ENCODE measurements at regions not wholly inside any gene's neighbourhood (a gene's known extent, or its start where the extent isn't known, plus 50 kb on each side); places are given as distances from the start of the nearest gene placed in this dataset.
"Not testable (repeated sequence)": the region's sequence is repeated elsewhere in the genome, so short reads cannot be mapped to it uniquely, and the experiment has no call there.

GRCh38 chr6:80485494-80485893 lies 379.0 kb downstream of the BCKDHB start:
- DNase-seq (ENCODE audit: low read depth in 3 of 3, low spot score in 2 of 3) = not testable (repeated sequence)

- DNase-seq (ENCODE audit: low read depth in 3 of 3, low spot score in 2 of 3) = no peak
Measured at GRCh38 chr6:80482056-80482455, 375.6 kb downstream of the BCKDHB start.

- DNase-seq (ENCODE audit: low read depth in 3 of 3, low spot score in 2 of 3) = no peak
Measured at GRCh38 chr6:80480421-80481157, 374.1 kb downstream of the BCKDHB start.

GRCh38 chr6:80478030-80478429 lies 371.6 kb downstream of the BCKDHB start:
- no peak for DNase-seq (ENCODE audit: low read depth in 3 of 3, low spot score in 2 of 3)

- no peak for DNase-seq (ENCODE audit: low read depth in 3 of 3, low spot score in 2 of 3)
Measured at GRCh38 chr6:80477591-80477990, 371.1 kb downstream of the BCKDHB start.

- DNase-seq (ENCODE audit: low read depth in 3 of 3, low spot score in 2 of 3) = no peak
Measured at GRCh38 chr6:80472271-80472670, 365.8 kb downstream of the BCKDHB start.

- DNase-seq (ENCODE audit: low read depth in 3 of 3, low spot score in 2 of 3) = no peak
Measured at GRCh38 chr6:80469977-80470376, 363.5 kb downstream of the BCKDHB start.

- no peak for DNase-seq (ENCODE audit: low read depth in 3 of 3, low spot score in 2 of 3)
Measured at GRCh38 chr6:80468398-80468797, 361.9 kb downstream of the BCKDHB start.

- no peak for DNase-seq (ENCODE audit: low read depth in 3 of 3, low spot score in 2 of 3)
Measured at GRCh38 chr6:80467408-80467807, 360.9 kb downstream of the BCKDHB start.

- no peak for DNase-seq (ENCODE audit: low read depth in 3 of 3, low spot score in 2 of 3)
Measured at GRCh38 chr6:80466981-80467380, 360.5 kb downstream of the BCKDHB start.

GRCh38 chr6:80465513-80465912 lies 359.0 kb downstream of the BCKDHB start:
- no peak for DNase-seq (ENCODE audit: low read depth in 3 of 3, low spot score in 2 of 3)

- no peak for DNase-seq (ENCODE audit: low read depth in 3 of 3, low spot score in 2 of 3)
Measured at GRCh38 chr6:80464901-80465300, 358.4 kb downstream of the BCKDHB start.

GRCh38 chr6:80463197-80463596 lies 356.7 kb downstream of the BCKDHB start:
- no peak for DNase-seq (ENCODE audit: low read depth in 3 of 3, low spot score in 2 of 3)

GRCh38 chr6:80460257-80460865 lies 353.9 kb downstream of the BCKDHB start:
- no peak for DNase-seq (ENCODE audit: low read depth in 3 of 3, low spot score in 2 of 3)

- DNase-seq (ENCODE audit: low read depth in 3 of 3, low spot score in 2 of 3) = no peak
Measured at GRCh38 chr6:80457439-80457933, 351.0 kb downstream of the BCKDHB start.

- DNase-seq (ENCODE audit: low read depth in 3 of 3, low spot score in 2 of 3) = no peak
Measured at GRCh38 chr6:80456724-80457438, 350.4 kb downstream of the BCKDHB start.

- DNase-seq (ENCODE audit: low read depth in 3 of 3, low spot score in 2 of 3) = no peak
Measured at GRCh38 chr6:80454661-80455365, 348.3 kb downstream of the BCKDHB start.

- no peak for DNase-seq (ENCODE audit: low read depth in 3 of 3, low spot score in 2 of 3)
Measured at GRCh38 chr6:80454197-80454596, 347.7 kb downstream of the BCKDHB start.

- no peak for DNase-seq (ENCODE audit: low read depth in 3 of 3, low spot score in 2 of 3)
Measured at GRCh38 chr6:80449726-80450125, 343.3 kb downstream of the BCKDHB start.

- DNase-seq (ENCODE audit: low read depth in 3 of 3, low spot score in 2 of 3) = no peak
Measured at GRCh38 chr6:80446454-80447045, 340.1 kb downstream of the BCKDHB start.

GRCh38 chr6:80445751-80446150 lies 339.3 kb downstream of the BCKDHB start:
- DNase-seq (ENCODE audit: low read depth in 3 of 3, low spot score in 2 of 3) = no peak
